GM23248 (cell line): ENCODE measurements at regions not wholly inside any gene's neighbourhood (a gene's known extent, or its start where the extent isn't known, plus 50 kb on each side); places are given as distances from the start of the nearest gene placed in this dataset.

ENCODE experiments used
- EZH2 ChIP-seq: fragments of 200-600 bp; sonication (generic); IDR thresholded peaks from 2 replicates; pipeline ENCODE4 v1.6.1; 2018; ENCODE audit warnings: antibody characterized with exemption, mild to moderate bottlenecking; ENCODE audit not compliant: insufficient read depth, poor library complexity, severe bottlenecking
- EZH2phosphoT487 ChIP-seq: fragments of 200-600 bp; sonication (generic); IDR thresholded peaks from 2 replicates; pipeline ENCODE4 v1.6.1; 2018; ENCODE audit warnings: antibody characterized with exemption, moderate library complexity, mild to moderate bottlenecking, low read depth; ENCODE audit not compliant: insufficient read depth

DNA sequence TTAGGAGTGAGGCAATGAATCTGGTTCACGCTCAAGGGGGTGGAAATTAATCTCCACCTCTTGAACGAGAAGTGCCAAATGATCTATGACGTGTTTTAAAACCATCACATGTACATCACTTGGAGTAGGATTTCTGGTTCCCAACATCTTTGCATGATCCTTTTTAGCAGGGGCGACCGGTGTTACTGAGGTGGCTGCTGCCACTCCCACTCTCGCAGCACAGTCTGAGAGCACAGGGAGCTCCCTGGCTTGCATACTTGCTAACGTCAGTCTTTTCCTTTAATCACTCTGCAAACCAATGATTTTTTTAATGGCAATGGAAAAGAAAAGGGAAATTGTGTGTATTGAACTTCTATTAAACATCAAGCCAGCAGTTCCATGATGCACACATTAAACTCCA lies 624.4 kb downstream of the IRX1 start:
- TF ChIP-seq EZH2phosphoT487, result no peak
- TF ChIP-seq EZH2, result no peak
